Testis (tissue), 2 donors: ENCODE measurements at regions not wholly inside any gene's neighbourhood (a gene's known extent, or its start where the extent isn't known, plus 50 kb on each side); places are given as distances from the start of the nearest gene placed in this dataset.

Experiments used
- CTCF ChIP-seq, 3 experiments: fragments of 450-650 bp in 2 of 3; fragments of 200-600 bp in 1 of 3; sonication (generic) in 1 of 3; IDR thresholded peaks; one replicate each; pipeline ENCODE4 v1.5.1; 2016 to 2019; ENCODE audit warnings: antibody characterized with exemption in 3 of 3, mild to moderate bottlenecking in 2 of 3, moderate library complexity in 1 of 3
- POLR2A ChIP-seq: fragments of 450-650 bp; IDR thresholded peaks from one replicate; pipeline ENCODE4 v1.6.1; 2017; ENCODE audit warnings: antibody characterized with exemption, mild to moderate bottlenecking, moderate library complexity

DNA sequence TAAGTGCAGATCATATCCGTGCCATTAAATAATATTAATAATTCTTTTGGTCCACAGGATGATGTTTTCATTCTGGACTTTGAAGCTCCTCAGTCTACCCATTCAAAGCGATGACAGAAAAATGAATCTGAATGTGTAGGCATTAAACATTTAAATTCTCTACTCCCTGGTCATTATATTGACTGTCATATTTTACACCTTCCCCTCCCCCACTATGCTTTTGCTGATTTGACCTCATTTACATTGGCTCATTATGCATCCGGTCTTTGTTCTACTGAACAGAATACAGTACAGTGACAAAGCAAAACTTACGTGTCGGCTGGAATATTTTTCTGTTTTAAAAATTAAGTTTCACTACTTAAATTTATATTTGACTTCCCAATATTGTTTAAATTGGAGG, 289.7 kb upstream of the TMEM161B start:
- TF ChIP-seq POLR2A (no peak), CTCF (IDR thresholded peaks at IDR 0.05) (no peak)
